Posterior cingulate gyrus (tissue), 11 donors: ENCODE measurements at regions not wholly inside any gene's neighbourhood (a gene's known extent, or its start where the extent isn't known, plus 50 kb on each side); places are given as distances from the start of the nearest gene placed in this dataset.

Experiments used
- DNase-seq, 10 donors: peaks; one replicate each; pipeline versions ENCODE4 v3.0.0 to v3.0.0-alpha.2; 2020 to 2021; ENCODE audit warnings: mixed read lengths in 3 of 10
- intact Hi-C: fragments of 100-400 bp; cut with DNase I; formaldehyde crosslinking; loops from one replicate; pipeline ENCODE4 v1.15.1; 2023

DNA sequence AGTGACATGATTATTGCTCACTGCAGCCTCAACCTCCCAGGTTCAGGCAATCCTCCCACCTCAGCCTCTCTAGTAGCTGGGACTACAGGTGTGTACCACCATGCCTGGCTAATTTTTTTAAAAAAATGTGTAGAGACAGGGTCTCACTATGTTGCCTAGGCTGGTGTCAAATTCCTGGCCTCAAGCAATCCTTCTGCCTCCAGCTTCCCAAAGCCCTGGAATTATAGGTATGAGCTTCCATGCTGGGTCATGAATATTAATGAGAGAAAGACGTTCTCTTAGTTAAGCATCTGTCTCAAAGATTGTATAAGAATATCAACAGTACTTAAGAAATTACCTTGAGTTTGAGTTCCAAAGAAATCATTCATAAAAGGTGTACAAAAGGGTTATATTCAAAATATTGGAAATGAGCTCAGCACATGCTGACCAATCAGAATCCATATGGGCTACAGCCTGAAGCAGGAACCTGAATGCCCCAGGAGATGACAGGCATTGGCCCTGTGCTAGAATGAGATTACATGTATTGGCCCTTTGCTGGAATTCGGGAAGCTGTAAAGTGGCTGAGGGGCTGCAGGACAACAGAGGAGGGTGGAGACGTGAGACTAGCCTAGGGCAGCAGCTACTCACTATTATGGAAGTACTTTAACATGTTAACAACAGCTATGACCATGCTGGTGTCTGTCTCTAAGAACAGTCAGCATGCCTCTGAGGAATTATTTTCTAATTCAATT is 157.0 kb upstream of the CPNE8 start:
- intact Hi-C loops: no loop called here

DNA sequence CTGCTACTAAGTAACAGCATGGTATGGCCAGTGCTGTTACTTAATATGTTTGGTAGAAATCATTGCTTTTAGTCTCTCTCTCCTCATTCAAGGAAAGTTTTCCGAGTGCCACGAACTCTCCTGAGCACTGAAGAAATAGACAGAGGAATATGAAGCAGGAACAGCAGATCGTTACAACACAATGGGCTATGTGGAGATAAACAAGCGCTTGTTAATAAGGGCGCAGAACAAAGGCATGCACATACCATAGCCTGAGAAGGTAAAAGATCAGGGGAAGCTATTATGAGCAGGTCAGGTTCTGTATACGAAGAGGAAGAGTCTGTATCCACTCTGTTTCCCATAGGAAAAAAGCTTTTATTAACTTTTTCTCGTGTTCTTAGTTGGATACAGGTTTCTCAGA is 156.2 kb upstream of the CPNE8 start:
- DNase-seq: no peak
- intact Hi-C loops: no loop called here

More for the DNA sequence above, 157.0 kb upstream of the CPNE8 start:
- DNase-seq: no peak

DNA sequence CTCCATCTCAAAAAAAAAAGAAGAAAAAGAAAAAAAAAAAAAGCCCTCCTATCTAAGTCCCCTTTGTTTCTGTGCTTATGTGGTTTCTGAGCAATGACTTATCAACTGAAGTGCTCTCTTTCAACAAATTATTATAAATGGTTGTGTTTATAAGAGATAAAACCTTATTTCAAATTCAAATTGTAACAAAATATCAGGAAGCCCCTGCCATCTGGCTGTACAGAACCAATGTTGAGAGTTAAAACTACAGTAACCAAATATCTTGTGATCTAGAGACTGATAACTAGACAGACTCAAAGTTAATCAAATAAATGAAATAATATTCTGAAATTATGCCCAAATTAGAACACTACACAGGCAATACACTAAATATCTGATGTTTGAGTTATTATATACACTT is 143.0 kb upstream of the CPNE8 start:
- no peak for DNase-seq
- intact Hi-C loops: no loop called here

DNA sequence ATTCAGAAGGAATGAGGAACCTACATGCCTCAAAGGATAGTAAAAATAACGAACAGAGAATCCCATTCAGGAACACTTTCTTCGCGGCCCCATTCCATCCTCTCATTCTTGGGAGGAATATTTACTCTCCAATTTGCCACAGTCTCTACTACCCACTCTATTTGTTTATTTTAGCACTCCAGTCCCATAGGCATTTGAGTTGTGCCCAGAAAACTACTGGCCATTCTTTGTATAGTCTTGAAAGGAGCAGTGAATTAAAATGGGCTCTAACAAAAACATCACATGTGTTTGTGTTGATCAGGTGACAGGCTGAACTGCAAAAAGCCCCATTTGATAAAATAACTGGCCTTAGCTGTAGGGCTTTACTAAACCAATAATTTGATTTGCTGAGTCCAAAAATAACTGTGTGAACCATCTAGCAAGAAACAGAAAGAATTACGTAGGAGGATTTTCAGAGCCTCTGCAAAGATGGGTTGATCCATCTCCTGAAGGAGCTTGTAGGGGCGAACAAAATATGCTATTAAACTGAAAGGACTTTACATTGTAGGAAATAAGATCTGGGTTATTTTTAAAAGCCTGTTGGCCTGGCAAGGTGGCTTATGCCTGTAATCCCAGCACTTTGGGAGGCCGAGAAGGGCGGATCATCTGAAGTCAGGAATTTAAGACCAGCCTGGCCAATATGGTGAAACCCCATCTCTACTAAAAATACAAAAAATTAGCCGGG is 142.3 kb upstream of the CPNE8 start:
- intact Hi-C loops: no loop called here

DNA sequence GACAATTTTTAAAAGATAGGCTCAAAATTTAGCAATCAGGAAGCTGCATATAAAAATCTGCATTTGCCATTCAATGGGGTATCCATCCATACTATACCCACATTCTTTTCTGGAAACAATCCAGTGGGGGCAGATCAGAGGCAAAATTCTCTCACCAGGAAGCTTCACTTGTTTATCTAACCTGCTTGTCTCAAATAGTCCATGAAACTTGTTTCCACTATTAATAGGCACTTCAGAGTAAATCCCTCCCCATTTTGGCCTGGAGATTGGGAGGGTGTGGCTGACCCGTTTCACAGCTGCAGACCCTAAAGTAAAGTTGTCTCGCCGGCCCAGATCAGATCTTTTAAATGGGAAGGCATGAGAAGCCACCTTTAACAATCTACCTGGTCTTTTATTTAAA is 139.4 kb upstream of the CPNE8 start:
- intact Hi-C loops: no loop called here
- DNase-seq: no peak

More for the DNA sequence above, 142.3 kb upstream of the CPNE8 start:
- no peak for DNase-seq

DNA sequence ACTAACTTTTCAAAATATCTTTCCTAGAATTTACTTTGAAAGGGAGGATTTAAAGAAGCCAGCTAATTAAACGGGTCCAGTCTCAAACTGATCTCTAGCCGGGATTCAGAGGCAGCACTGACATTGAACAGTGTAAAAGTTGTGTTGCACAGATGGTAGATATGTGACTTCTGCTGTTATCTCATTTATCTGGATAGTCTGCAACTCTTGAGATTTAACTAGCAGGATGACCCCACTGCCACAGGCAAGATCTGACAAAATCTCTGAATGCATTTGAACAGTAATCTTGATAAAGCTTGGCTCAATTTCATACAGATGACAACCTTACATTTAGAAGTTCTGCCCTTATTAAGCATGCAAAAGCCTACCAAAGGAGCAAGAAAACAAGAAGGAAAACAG is 138.0 kb upstream of the CPNE8 start:
- DNase-seq: no peak
- intact Hi-C loops: no loop called here

DNA sequence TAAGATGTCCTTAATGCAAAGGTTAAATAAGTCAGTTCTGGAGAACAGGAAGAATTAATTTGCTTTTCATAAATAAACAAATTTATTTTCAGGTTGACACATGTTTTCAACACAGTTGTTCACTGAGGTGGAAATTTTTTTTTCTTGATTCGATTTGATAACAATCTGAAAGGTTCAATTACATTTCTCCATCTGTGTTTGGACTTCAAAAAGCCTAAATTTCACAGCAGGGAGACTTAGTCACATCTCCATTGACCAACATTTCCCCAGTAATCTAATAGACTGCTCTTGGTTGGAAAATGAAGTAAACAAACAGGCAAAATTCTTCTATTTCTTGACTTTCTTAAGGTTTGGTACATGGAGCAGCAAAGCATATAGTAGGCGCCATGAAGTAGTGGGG is 134.9 kb upstream of the CPNE8 start:
- intact Hi-C loops: no loop called here

DNA sequence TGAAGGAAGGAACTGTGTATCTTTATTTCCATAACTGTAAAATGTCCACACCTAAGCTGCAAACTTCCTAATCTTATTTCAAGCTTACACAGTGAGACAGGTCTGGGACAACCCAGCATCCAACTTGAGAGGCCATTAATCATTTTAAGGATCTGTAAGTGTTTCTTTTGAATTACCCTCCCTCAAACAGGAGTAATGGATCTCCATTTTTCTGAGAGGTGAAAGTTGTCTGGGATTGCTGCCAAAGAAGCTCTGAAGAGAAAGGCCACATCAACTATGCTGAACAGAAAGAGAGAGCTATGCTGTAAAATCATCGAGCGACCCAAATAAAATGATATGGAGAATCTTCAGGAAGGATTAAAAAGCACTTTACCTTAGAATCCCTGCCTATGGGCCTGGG is 131.7 kb upstream of the CPNE8 start:
- intact Hi-C loops: no loop called here
- DNase-seq: no peak

More for the DNA sequence above, 134.9 kb upstream of the CPNE8 start:
- no peak for DNase-seq

DNA sequence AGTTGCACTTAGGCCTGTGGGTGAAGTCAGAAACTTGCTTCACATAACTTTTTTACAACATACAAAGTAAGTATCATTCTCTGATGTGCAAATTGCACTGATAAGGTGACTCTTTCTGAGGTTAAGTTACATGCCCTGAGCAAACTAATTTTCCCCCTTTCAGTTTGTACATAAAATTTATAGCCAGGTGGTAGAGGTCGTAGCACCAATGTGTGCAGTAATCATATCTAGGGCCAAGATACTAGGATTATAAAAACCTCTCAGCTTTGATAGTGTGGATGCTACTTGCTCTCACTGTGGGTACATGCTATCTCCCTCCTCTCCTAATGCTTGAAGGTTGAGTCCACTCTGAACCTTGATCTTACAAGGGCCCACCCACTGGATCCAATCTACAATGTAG is 130.7 kb upstream of the CPNE8 start:
- DNase-seq: no peak
- intact Hi-C loops: no loop called here

DNA sequence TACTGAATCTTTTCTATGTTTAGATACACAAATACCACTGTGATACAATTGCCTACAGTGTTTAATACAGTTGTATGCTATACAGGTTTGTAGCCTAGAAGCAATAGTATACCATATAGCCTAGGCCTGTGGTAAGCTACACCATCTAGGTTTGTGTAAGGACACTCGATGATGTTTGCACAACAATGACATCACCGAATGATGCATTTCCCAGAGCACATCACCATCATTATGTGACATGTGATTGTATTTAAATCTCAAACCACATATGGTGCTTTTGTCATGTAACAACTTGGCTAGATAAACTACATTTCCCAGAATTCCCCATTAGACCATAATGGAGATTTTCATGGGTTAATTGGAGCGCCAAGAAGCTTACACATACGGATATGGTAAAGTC is 128.4 kb upstream of the CPNE8 start:
- intact Hi-C loops: no loop called here

DNA sequence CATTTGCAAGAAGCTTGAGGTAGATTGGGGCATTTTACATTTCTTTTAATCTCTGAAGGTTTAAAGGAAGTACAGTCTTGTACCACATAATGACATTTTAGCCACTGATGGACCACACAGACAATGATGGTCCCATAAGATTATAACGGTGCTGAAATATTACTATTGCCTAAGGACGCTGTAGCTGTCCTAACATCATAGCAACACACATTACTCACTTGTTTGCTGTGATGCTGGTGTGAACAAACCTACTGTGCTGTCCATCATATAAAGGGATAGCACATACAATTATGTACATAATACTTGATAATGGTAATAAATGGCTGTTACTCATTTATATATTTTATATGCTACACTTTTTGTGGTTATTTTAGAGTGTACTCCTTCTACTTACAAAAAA is 127.1 kb upstream of the CPNE8 start:
- intact Hi-C loops: no loop called here

More for the DNA sequence above, 128.4 kb upstream of the CPNE8 start:
- DNase-seq: no peak

DNA sequence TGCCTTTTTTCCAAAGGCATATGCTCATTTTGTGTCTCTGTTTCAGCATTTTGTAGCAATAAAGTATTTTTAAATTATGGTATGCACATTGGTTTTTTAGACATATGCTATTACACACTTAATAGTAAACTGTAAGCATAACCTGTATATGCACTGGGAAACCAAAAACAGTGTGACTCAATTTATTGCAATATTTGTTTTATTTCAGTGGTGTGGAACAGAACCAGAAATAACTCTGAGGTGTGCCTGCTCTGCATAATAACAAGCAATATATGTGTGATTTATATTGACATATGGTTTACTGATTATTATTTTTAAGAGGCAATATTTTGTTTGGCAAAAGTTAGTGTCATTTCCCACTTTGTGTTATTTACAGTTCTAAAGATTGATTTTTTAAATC is 126.6 kb upstream of the CPNE8 start:
- intact Hi-C loops: no loop called here

More for the DNA sequence above, 127.1 kb upstream of the CPNE8 start:
- no peak for DNase-seq

DNA sequence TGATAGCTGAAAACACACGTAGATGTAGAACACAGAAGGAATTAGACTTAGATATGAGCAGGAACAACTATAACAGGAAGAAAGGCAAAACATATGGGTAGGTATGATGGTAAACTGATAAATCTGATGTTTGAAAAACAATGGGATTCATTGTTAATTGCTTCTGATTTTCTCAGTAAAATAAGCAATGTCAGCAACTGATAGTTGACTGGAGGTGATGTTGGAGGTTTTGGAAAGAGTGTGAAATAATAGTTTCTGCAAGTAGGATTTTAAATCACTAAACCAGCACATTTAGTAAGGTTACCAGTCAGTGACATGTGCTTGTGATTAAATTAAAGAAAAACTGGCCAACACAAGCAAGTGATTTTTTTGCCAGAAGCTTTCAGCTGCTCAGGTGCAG is 123.0 kb upstream of the CPNE8 start:
- intact Hi-C loops: no loop called here
- no peak for DNase-seq

More for the DNA sequence above, 126.6 kb upstream of the CPNE8 start:
- no peak for DNase-seq

DNA sequence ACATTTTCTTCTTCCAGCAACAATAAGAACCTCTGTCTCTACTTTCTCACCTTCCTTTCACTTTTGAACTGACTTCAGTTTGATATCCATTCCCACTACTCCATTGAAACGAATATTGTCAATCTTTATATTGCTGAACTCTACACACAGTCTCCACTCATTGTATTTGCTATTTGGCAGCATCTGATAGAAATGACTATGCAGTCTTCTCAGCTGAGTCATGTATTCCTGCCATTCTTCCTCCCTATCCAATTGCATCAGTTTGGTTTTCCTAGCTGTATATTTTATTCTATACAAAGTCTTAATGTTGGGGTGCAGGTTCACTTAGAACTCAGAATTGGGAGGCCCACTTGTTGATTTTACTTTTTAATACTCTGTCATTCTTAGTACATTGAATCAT is 107.5 kb upstream of the CPNE8 start:
- intact Hi-C loops: no loop called here
- no peak for DNase-seq

DNA sequence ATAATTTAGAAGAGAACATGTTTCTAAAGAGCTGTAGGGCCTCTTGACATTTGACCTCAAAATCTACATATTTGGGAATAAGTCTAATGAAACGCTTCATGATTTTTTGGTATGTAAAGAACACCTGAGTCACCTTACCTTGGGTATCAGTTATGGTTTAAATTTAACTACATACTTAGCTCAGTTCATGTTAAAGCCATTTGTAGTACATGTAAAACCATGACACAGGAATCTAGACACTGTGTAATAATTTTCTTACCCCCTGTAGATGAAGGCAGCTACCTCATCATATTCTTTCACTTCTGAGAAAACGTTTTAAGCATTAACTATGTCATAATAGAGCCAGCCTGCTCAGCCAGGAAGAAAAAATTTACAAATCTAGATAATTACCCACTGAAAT is 105.8 kb upstream of the CPNE8 start:
- intact Hi-C loops: no loop called here
- no peak for DNase-seq

DNA sequence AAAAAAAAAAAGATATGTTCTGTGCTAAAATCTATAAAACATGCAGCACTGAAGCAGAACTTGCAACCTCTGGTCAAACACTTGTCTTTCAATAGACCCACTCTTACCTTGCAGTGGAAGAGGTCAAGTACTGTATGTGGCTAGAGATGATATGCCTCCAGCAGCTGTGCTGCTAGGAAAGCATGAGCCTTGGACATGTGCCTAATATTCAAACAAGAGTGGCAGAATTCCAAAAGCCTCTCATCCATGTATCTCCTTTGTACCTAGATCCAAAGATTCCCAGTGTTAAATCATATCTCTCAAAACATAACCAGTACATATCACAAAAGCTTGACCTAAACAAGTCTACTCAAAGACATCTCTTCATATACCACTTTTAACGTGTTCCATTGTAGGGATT is 105.0 kb upstream of the CPNE8 start:
- DNase-seq: no peak
- intact Hi-C loops: no loop called here

DNA sequence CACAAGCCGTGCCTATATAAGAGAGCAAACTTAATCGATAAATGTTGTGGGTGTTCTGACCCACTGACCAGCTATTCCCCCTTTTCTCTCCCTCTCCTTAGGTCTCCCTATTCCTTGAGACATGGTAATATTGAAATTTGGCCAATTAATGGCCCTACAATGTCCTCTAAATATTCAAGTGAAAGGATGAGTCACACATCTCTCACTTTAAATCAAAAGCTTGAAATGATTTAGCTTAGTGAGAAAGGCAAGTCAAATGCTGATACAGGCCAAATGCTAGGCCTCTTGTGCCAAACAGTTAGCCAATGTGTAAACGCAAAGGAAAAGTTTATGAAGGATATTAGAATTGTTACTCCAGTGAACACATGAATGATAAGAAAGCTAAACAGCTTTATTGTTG is 102.2 kb upstream of the CPNE8 start:
- DNase-seq: no peak
- intact Hi-C loops: no loop called here

DNA sequence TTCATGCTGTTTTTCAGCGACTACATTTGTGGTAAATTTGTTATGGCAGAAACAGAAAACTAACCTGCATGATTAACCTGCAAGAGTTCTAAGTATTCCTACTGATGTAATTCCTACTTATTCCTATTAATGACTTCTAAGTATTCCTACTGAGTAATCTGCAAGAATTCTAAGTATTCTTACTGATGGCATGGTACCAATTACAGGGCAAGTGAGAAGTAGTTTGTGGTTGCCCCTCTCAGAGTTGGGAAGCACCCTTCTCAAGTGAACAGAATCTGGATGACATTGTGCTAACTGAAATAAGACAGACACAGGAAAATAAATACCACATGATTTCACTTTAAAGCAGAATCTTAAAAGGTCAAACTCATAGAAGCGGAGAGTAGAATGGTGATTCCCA is 100.9 kb upstream of the CPNE8 start:
- intact Hi-C loops: no loop called here
- DNase-seq: no peak

DNA sequence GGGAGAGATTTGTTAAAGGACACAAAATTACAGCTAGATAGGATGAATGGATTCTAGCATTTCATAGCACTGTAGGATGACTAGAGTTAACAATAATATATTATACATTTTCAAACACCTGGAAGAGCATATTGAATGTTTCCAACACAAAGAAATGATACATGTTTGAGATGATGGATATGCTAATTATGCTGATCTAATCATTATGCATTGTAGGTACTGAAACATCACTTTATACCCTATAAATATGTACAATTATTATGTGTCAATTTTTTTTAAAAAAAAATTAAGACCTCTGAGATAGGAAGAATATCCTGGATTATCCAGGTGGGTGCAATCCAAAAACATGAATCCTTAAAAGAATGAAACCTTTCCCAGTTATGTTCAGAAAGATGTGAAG is 100.3 kb upstream of the CPNE8 start:
- no peak for DNase-seq
- intact Hi-C loops: no loop called here

DNA sequence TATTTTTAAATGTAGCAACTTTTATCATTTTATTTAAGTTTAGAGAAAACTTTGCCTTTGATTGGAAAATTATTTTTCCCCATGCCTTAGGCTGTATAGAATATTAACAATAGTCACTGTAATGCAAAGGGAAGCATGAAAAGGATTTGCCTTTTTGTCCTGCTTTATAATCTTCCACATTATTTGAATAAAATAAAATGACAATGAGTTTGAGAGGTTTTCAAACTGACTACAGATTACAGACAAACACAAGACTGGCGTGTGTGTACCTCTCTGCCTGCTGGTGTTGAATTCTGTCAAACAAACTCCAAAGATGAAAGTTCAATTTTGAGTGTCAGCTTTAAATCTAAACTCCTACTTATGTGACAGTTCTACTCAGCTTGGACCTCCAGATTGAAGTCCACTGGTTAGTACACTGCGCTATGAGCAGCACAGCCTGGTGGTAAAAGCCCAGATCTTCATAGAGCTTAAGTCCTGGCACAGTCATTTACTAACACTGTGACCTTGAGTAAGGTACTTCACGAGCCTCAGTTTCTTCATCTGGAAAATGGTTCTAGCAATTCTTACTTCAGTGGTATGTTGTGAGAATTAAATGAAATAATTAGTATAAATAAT is 98.3 kb upstream of the CPNE8 start:
- intact Hi-C loops: no loop called here
- no peak for DNase-seq

DNA sequence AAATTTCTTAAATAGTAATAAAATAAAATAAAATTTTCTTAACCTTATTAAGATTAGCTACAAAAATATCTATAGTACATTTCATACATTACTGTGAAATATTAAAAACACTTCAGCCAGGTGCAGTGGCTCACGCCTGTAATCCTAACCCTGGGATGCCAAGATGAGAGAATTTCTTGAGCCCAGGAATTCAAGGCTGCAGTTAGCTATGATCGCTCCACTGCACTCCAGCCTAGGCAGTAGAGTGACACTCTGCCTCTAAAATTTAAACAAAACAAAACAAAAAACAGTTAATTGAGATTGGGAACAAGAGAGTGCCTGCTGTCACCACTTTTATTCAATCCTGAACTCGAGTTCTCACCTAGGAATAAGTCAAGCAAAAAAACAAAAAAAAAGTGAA is 95.0 kb upstream of the CPNE8 start:
- intact Hi-C loops: no loop called here
- no peak for DNase-seq
